ENCODE measurements at regions not wholly inside any gene's neighbourhood (a gene's known extent, or its start where the extent isn't known, plus 50 kb on each side); places are given as distances from the start of the nearest gene placed in this dataset.

- ATAC-seq (no peak), DNase-seq (no peak)
- H3K4me1 ChIP-seq (ENCODE audit: low read depth): no peaks in the 10 kb centered on the region
- TF ChIP-seq CTCF (IDR thresholded peaks at IDR 0.05): no peak
- no peak overlapping the region for H3K4me3 ChIP-seq
- no peaks in the 10 kb centered on the region for H3K9me3 ChIP-seq
- H3K36me3 ChIP-seq (ENCODE audit: low read depth): no peaks in the 10 kb centered on the region
- intact Hi-C loops (cut with DNase I, micrococcal nuclease): no loop called here
These were observed 91.8 kb upstream of the KAZN start for GRCh38 chr1:14506471-14507255.

- Histone ChIP-seq H3K9me3 (no peaks in the 10 kb centered on the region), H3K4me3 (no peak overlapping the region), H3K4me1 (ENCODE audit: low read depth) (no peaks in the 10 kb centered on the region), H3K36me3 (ENCODE audit: low read depth) (no peaks in the 10 kb centered on the region)
- ATAC-seq (no peak), DNase-seq (no peak)
- intact Hi-C loops (cut with DNase I, micrococcal nuclease): no loop called here
- no peak for TF ChIP-seq CTCF (IDR thresholded peaks at IDR 0.05)
These were observed 91.2 kb upstream of the KAZN start for GRCh38 chr1:14507262-14507661.

GRCh38 chr1:14508613-14509012 is 89.9 kb upstream of the KAZN start:
- Histone ChIP-seq H3K4me1 (ENCODE audit: low read depth) (no peaks in the 10 kb centered on the region), H3K9me3 (no peaks in the 10 kb centered on the region), H3K4me3 (no peak overlapping the region), H3K36me3 (ENCODE audit: low read depth) (no peaks in the 10 kb centered on the region)
- DNase-seq: no peak
- intact Hi-C loops (cut with DNase I, micrococcal nuclease): no loop called here
- no peak for ATAC-seq
- no peak for TF ChIP-seq CTCF (IDR thresholded peaks at IDR 0.05)

GRCh38 chr1:14511166-14511680 is 87.3 kb upstream of the KAZN start:
- Histone ChIP-seq H3K4me3 (no peak overlapping the region), H3K4me1 (ENCODE audit: low read depth) (no peaks in the 10 kb centered on the region), H3K36me3 (ENCODE audit: low read depth) (no peaks in the 10 kb centered on the region), H3K9me3 (no peaks in the 10 kb centered on the region)
- TF ChIP-seq CTCF (IDR thresholded peaks at IDR 0.05): no peak
- ATAC-seq (no peak), DNase-seq (no peak)
- intact Hi-C loops (cut with DNase I, micrococcal nuclease): no loop called here

- H3K36me3 ChIP-seq (ENCODE audit: low read depth): no peaks in the 10 kb centered on the region
- H3K4me1 ChIP-seq (ENCODE audit: low read depth): no peaks in the 10 kb centered on the region
- no peak for TF ChIP-seq CTCF (IDR thresholded peaks at IDR 0.05)
- H3K9me3 ChIP-seq: no peaks in the 10 kb centered on the region
- ATAC-seq: no peak
- no peak overlapping the region for H3K4me3 ChIP-seq
- DNase-seq: no peak
- intact Hi-C loops (cut with DNase I, micrococcal nuclease): no loop called here
These were observed 86.5 kb upstream of the KAZN start for GRCh38 chr1:14511796-14512585.

All from mucosa of descending colon (tissue), 3 donors.